ENCODE measurements at regions not wholly inside any gene's neighbourhood (a gene's known extent, or its start where the extent isn't known, plus 50 kb on each side); places are given as distances from the start of the nearest gene placed in this dataset.
"Not testable (repeated sequence)": the region's sequence is repeated elsewhere in the genome, so short reads cannot be mapped to it uniquely, and the experiment has no call there.

- peak; percentile 67 for DNase-seq
These were observed 86.7 kb upstream of the CTAGE1 start for GRCh38 chr18:22504251-22505030.

GRCh38 chr18:22505141-22505591 lies 87.5 kb upstream of the CTAGE1 start:
- DNase-seq: no peak

GRCh38 chr18:22507055-22507454 lies 89.3 kb upstream of the CTAGE1 start:
- DNase-seq: no peak

GRCh38 chr18:22509423-22509822 lies 91.7 kb upstream of the CTAGE1 start:
- DNase-seq: no peak

DNA sequence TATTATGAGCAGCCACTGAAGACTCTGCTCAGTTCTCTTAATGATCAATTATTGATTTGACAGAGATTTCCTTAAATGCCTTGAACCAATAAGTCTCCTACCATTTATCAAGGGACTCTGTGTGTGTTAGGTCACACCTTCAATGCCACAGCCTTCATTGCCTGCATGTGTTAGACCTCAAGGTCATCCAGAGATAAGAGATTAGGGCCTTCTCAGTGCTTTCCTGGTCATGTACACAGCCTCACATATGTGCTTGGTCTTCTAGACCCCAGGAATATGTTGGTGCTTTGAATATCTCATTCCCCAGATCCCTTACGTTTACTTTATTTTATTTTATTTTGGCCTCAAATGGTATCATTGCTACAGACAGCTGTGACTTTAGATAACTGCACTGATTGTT lies 93.0 kb upstream of the CTAGE1 start:
- no peak for DNase-seq

GRCh38 chr18:22513721-22514481 lies 96.2 kb upstream of the CTAGE1 start:
- DNase-seq: no peak

DNA sequence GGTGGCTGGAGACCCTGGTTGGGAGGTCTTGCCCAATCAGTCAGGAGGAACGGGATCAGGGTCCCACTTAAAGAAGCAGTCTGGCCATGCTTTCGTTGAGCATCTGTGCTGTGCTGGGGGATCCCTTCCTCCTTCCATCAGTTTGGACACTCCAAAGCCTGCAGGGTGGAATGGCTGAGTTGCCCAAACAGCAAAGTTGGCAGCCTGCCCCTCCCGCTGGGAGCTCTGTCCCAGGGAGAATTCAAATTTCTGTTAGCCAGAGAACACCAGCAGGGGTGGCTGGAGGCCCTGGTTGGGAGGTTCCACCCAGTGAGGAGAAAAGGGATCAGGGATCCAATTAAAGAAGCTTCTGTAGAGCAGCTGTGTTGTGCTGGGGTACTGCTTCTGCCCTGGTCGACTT lies 96.9 kb upstream of the CTAGE1 start:
- DNase-seq: no peak

DNA sequence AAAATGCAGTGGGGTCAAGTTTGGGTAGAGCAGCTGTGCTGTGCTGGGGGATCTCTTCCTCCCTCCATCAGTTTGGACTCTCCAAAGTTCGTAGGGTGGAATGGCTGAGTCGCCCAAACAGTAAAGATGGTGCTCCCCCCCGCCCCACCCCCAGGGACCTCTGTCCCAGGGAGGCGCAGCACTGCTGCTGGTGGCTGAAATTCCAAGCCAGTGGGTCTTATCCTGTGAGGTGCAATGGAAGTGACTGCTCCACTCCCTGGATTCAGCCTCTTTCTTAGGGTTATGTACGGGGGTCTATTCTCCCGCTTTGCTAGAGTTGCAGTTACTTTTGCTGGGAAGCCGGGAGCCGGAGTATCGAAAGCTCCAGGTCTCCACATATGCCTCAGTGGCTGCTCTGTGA lies 97.5 kb upstream of the CTAGE1 start:
- DNase-seq: no peak

- no peak for DNase-seq
These were observed 99.6 kb upstream of the CTAGE1 start for GRCh38 chr18:22517356-22517755.

GRCh38 chr18:22521026-22521707 lies 103.5 kb upstream of the CTAGE1 start:
- DNase-seq: no peak

- DNase-seq: no peak
These were observed 105.8 kb upstream of the CTAGE1 start for GRCh38 chr18:22523481-22523880.

DNA sequence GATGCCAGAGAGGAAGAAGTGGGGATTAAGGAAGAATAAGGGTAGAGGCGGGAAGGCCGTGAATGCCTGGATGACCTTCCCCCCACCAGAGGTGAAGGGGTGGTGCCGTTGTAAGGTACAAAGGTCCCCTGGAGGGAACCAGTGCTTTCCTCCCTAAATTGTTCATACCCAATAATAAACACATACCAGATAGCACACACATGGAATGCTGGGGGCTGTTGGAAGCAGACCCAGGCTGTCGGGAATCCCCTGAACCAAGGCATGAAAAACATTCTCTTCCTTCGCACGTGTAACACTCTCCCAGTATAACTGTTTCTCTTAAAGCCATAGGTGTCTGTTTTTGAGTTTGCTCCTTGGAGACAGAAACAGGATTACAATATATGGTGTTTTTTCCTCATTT lies 107.1 kb upstream of the CTAGE1 start:
- DNase-seq: no peak

GRCh38 chr18:22525313-22525712 lies 107.6 kb upstream of the CTAGE1 start:
- no peak for DNase-seq

- no peak for DNase-seq
These were observed 108.2 kb upstream of the CTAGE1 start for GRCh38 chr18:22525883-22526282.

DNA sequence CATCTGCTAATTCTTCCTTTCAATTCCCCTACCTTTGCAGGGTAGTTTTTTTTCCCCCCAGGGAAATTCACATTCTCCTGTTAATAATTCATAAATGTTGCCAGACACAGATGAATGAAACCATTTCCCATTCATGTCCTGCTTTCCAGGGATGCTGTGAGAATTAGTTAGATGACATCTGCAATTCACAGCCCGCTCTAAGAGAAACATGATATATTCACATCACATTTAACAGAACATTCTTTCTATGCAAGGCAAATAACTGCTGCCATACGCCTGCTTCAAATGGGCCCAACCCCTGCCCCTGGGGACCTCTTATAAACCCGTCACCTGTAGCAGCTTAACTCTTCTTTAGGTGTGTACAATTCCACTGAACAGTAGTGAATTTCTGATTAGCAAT lies 110.6 kb upstream of the CTAGE1 start:
- no peak for DNase-seq

DNA sequence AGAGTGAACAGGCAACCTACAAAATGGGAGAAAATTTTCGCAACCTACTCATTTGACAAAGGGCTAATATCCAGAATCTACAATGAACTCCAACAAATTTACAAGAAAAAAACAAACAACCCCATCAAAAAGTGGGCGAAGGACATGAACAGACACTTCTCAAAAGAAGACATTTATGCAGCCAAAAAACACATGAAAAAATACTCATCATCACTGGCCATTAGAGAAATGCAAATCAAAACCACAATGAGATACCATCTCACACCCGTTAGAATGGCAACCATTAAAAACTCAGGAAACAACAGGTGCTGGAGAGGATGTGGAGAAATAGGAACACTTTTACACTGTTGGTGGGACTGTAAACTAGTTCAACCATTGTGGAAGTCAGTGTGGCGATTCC lies 117.0 kb upstream of the CTAGE1 start:
- not testable (repeated sequence) for DNase-seq

- DNase-seq: no peak
These were observed 118.8 kb upstream of the CTAGE1 start for GRCh38 chr18:22536558-22536957.

- peak; percentile 38 for DNase-seq
These were observed 120.7 kb upstream of the CTAGE1 start for GRCh38 chr18:22538426-22538825.

GRCh38 chr18:22539051-22539765 lies 121.5 kb upstream of the CTAGE1 start:
- DNase-seq: no peak

DNA sequence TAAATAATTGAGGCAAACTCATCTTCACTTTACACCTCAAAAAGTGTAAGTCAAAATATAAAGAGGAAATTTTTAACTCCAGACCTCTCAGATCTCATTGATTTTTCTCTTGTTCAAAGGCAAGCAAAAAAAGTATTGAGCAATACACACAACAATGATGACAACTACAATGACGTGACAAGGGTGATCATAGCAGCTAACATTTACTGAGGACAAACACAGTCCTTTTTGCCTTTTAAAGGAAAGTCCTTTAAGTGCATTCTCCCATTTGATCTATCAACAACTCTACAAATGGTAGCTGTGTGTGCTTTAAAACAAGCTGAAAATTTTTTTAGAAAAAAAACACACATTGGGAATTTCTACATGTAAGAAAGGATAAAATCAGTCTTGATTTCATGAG lies 123.5 kb upstream of the CTAGE1 start:
- DNase-seq: no peak

GRCh38 chr18:22542406-22542835 lies 124.7 kb upstream of the CTAGE1 start:
- DNase-seq: peak; percentile 66

DNA sequence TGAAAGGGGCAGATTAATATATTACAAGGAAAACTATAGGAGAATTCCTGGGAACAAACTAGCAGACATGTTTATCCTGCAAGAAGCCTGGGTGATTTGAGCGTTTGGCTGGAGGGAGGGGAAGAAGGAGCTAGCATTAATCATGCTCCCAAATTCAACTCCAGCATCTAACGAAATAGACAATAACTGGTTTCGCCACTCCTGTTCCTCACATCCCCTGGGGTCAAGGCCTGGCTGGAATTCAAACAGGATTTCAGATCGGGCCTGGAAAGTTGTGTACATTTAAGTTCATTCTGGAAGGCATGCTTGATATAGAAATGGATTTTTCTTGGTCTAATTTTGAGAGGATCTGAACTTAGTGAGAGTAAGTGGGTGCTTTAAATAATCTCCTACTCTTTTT lies 126.1 kb upstream of the CTAGE1 start:
- no peak for DNase-seq

GRCh38 chr18:22544626-22545025 lies 126.9 kb upstream of the CTAGE1 start:
- DNase-seq: no peak

All from fibroblast of skin of abdomen (primary cell).